Smooth muscle cell (in vitro differentiated cells): ENCODE measurements at regions not wholly inside any gene's neighbourhood (a gene's known extent, or its start where the extent isn't known, plus 50 kb on each side); places are given as distances from the start of the nearest gene placed in this dataset.

Experiments used
- DNase-seq: peaks from one replicate; lab custom pipeline; 2025; ENCODE audit not compliant: unreplicated experiment; lab: John Stamatoyannopoulos, UW
- H2AFZ ChIP-seq: fragments of 200-600 bp; sonication (generic); 2 replicates; pipeline ENCODE4 v1.6.0; 2016; ENCODE audit warnings: antibody characterized with exemption, low read depth, mild to moderate bottlenecking
- H3F3A ChIP-seq: fragments of 200-600 bp; sonication (generic); 2 replicates; pipeline ENCODE4 v1.6.0; 2017; ENCODE audit warnings: antibody characterized with exemption, low read depth
- H3K27ac ChIP-seq: fragments of 200-600 bp; sonication (generic); 2 replicates; pipeline ENCODE4 v1.5.1; 2016; ENCODE audit warnings: low read depth, mild to moderate bottlenecking
- H3K27me3 ChIP-seq: fragments of 200-600 bp; sonication (generic); 2 replicates; pipeline ENCODE4 v1.6.1; 2016; ENCODE audit warnings: low read depth, mild to moderate bottlenecking
- H3K36me3 ChIP-seq: fragments of 200-600 bp; sonication (generic); 2 replicates; pipeline ENCODE4 v1.5.1; 2016; ENCODE audit warnings: low read depth
- H3K4me1 ChIP-seq: fragments of 200-600 bp; sonication (generic); 2 replicates; pipeline ENCODE4 v1.5.1; 2016; ENCODE audit warnings: low read depth
- H3K4me2 ChIP-seq: fragments of 200-600 bp; sonication (generic); 2 replicates; pipeline ENCODE4 v1.6.0; 2016; ENCODE audit warnings: mild to moderate bottlenecking
- H3K4me3 ChIP-seq: fragments of 200-600 bp; sonication (generic); 2 replicates; pipeline ENCODE4 v1.5.1; 2016; ENCODE audit warnings: mild to moderate bottlenecking
- H3K79me2 ChIP-seq: fragments of 200-600 bp; sonication (generic); 2 replicates; pipeline ENCODE4 v1.6.0; 2016; ENCODE audit warnings: low read depth, mild to moderate bottlenecking
- H3K9ac ChIP-seq: fragments of 200-600 bp; sonication (generic); 2 replicates; pipeline ENCODE4 v1.6.0; 2016; ENCODE audit warnings: low read depth
- H3K9me3 ChIP-seq: fragments of 200-600 bp; sonication (generic); replicated peaks from 2 replicates; pipeline ENCODE4 v1.5.1; 2016; ENCODE audit warnings: low read depth
- H4K20me1 ChIP-seq: fragments of 200-600 bp; sonication (generic); 2 replicates; pipeline ENCODE4 v1.6.0; 2016; ENCODE audit warnings: low read depth
- WGBS: methylation state at CpG from one replicate; pipeline ENCODE4 v1.1.7; 2016; ENCODE audit warnings: low lambda C conversion rate; 5-methylcytosine and 5-hydroxymethylcytosine counted together
- TF ChIP-seq, protein P1 (sequence below): fragments of 200-600 bp; sonication (generic); IDR thresholded peaks from 2 replicates; pipeline ENCODE4 v1.5.1; 2017; ENCODE audit warnings: borderline replicate concordance, mild to moderate bottlenecking, antibody characterized with exemption; ENCODE audit not compliant: insufficient read depth, poor library complexity, severe bottlenecking

DNA sequence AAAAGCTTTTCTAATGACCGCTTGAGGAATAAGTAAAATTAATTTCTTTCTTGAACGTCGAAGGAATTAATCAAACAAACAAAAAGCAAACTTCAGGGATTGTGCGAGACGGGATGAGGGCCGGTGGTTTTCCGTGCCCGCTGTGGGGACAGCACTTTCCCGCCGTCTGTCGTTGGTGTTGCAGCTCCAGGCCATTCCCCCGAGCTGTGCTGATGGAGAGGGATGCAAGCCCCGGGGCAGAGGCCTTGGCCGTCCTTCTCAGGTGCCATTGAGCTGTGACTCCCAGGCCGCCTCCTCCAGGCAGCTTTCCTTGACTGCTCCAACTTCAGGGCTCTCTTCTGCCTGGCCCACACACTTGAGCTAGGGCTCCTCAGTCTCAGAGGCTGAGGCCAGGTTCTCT is 109.0 kb upstream of the C14orf180 start:
- no peaks in the 10 kb centered on the region for H4K20me1 ChIP-seq
- H3K79me2 ChIP-seq = no peaks in the 10 kb centered on the region
- H3K27ac ChIP-seq = no peak overlapping the region
- no peaks in the 10 kb centered on the region for H3F3A ChIP-seq
- H3K9ac ChIP-seq = no peak overlapping the region
- no peak overlapping the region for H3K4me2 ChIP-seq
- H3K9me3 ChIP-seq = no peaks in the 10 kb centered on the region
- no peak overlapping the region for H2AFZ ChIP-seq
- no peak for DNase-seq
- no peaks in the 10 kb centered on the region for H3K4me1 ChIP-seq
- no peaks in the 10 kb centered on the region for H3K36me3 ChIP-seq
- TF ChIP-seq, protein P1, sequence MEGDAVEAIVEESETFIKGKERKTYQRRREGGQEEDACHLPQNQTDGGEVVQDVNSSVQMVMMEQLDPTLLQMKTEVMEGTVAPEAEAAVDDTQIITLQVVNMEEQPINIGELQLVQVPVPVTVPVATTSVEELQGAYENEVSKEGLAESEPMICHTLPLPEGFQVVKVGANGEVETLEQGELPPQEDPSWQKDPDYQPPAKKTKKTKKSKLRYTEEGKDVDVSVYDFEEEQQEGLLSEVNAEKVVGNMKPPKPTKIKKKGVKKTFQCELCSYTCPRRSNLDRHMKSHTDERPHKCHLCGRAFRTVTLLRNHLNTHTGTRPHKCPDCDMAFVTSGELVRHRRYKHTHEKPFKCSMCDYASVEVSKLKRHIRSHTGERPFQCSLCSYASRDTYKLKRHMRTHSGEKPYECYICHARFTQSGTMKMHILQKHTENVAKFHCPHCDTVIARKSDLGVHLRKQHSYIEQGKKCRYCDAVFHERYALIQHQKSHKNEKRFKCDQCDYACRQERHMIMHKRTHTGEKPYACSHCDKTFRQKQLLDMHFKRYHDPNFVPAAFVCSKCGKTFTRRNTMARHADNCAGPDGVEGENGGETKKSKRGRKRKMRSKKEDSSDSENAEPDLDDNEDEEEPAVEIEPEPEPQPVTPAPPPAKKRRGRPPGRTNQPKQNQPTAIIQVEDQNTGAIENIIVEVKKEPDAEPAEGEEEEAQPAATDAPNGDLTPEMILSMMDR = no peak
- WGBS = 90% methylated on average over 15 of the region's 15 CpGs
- H3K27me3 ChIP-seq = peaks cover 28% of the 10 kb centered on the region
- no peak overlapping the region for H3K4me3 ChIP-seq

DNA sequence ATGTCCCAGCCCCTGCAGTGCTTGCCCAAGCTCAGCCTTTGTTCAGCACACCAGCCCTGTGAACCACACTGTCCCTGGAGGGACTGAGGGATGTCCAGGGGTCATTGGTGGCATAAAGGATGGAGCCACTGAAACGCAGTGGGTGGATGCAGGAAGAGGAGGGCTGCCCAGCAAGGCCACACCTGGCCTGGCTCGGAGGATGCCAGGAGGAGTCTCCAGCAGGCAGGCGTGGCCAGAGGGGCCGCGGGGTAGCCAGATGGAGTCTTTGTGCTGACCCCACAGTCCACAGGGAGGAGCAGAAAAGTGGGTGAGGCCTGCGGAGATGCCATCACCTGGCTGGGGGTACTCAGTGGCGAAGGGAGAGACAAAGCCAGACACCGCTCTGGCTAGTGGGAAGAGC is 108.5 kb upstream of the C14orf180 start:
- no peak overlapping the region for H3K4me2 ChIP-seq
- TF ChIP-seq, protein P1 = no peak
- H3F3A ChIP-seq = no peaks in the 10 kb centered on the region
- H3K36me3 ChIP-seq = no peaks in the 10 kb centered on the region
- no peaks in the 10 kb centered on the region for H3K79me2 ChIP-seq
- 88% methylated on average over 6 of the region's 8 CpGs for WGBS
- peaks cover 24% of the 10 kb centered on the region for H3K27me3 ChIP-seq
- H4K20me1 ChIP-seq = no peaks in the 10 kb centered on the region
- H3K9me3 ChIP-seq = no peaks in the 10 kb centered on the region
- H3K27ac ChIP-seq = no peak overlapping the region
- H2AFZ ChIP-seq = no peak overlapping the region
- no peaks in the 10 kb centered on the region for H3K4me1 ChIP-seq
- H3K9ac ChIP-seq = no peak overlapping the region
- DNase-seq = no peak
- no peak overlapping the region for H3K4me3 ChIP-seq

DNA sequence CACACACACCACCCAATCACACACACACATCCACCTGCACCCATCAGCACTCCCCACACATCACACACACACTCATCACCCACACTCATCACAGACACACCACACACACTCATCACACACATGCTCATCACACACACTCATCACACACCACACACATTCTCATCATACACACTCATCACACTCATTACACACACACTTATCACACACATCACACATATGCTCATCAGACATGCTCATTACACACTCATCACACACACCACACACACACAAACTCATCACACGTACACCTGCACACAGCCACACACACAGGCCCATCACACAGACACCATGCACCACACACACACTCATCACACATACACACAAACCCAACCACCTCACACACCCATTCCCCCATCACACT is 107.5 kb upstream of the C14orf180 start:
- H3K4me1 ChIP-seq = no peaks in the 10 kb centered on the region
- H2AFZ ChIP-seq = no peak overlapping the region
- DNase-seq = no peak
- no peak overlapping the region for H3K4me2 ChIP-seq
- no peak overlapping the region for H3K27ac ChIP-seq
- TF ChIP-seq, protein P1 = no peak
- no peaks in the 10 kb centered on the region for H4K20me1 ChIP-seq
- H3K4me3 ChIP-seq = no peak overlapping the region
- H3K27me3 ChIP-seq = peaks cover 14% of the 10 kb centered on the region
- H3K79me2 ChIP-seq = no peaks in the 10 kb centered on the region
- H3F3A ChIP-seq = no peaks in the 10 kb centered on the region
- no peaks in the 10 kb centered on the region for H3K9me3 ChIP-seq
- no peak overlapping the region for H3K9ac ChIP-seq
- H3K36me3 ChIP-seq = no peaks in the 10 kb centered on the region
- WGBS = 89% methylated on average over 1 of the region's 1 CpG

DNA sequence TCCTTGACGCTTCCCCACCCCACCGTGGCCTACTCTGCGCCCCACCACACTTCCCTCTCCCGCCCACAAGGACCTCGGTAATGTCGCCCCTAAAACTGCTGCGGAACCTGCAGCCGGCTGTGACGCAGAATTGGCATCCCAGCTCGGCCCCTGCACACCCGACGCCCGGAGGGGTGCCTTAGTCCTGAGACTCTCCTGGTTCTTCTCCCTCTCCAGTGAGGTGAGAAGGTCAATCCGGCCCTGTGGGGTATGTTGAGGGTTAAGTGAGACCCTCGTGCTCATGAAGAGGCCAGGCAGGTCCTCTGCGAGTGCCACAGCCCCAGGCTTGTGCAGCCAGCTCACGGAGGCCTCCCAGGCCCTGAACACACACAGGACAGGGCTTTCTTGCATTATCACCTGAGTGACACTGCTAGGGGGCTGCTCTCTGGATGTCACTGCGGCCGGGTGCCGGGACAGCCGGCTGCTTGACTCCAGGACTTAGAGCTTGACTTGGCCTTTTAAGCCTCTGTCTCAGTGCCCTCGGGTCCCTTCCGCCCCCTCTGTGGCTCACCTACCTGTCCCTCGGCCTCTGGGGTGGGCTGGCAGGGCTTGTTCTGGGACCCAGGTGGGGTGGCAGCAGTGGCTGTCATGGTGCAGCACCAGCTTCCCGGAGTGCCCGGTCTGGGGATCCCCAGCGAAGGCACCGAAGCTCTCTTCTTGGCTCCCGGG is 106.9 kb upstream of the C14orf180 start:
- H3K27ac ChIP-seq = no peak overlapping the region
- H3F3A ChIP-seq = no peaks in the 10 kb centered on the region
- peaks cover 10% of the 10 kb centered on the region for H3K27me3 ChIP-seq
- H3K9ac ChIP-seq = no peak overlapping the region
- no peak overlapping the region for H3K4me2 ChIP-seq
- no peaks in the 10 kb centered on the region for H3K36me3 ChIP-seq
- 92% methylated on average over 29 of the region's 29 CpGs for WGBS
- H4K20me1 ChIP-seq = no peaks in the 10 kb centered on the region
- TF ChIP-seq, protein P1 = no peak
- H2AFZ ChIP-seq = no peak overlapping the region
- H3K79me2 ChIP-seq = no peaks in the 10 kb centered on the region
- H3K9me3 ChIP-seq = no peaks in the 10 kb centered on the region
- no peak overlapping the region for H3K4me3 ChIP-seq
- no peak for DNase-seq
- no peaks in the 10 kb centered on the region for H3K4me1 ChIP-seq
